ENCODE measurements at regions not wholly inside any gene's neighbourhood (a gene's known extent, or its start where the extent isn't known, plus 50 kb on each side); places are given as distances from the start of the nearest gene placed in this dataset.

DNA sequence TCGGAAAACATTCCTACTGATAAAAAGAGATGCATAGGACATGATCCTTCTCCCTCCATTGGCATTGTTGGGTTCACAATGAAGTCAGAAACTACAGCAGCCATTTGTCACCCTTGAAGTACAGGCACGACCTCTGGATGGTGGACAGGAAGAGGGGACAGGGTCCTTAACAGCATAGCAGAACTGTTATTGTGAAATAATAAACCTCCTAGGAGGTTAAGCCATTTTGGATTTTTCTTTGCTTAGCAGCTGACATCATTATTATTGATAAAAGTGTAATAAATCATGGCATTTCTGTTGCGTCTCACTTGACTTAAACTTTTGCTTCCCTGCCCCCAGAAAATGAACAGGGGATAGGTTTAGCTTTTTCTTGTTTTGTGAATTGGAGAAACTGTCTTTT is 134.3 kb upstream of the SASH1 start:
- TF ChIP-seq, protein P1, sequence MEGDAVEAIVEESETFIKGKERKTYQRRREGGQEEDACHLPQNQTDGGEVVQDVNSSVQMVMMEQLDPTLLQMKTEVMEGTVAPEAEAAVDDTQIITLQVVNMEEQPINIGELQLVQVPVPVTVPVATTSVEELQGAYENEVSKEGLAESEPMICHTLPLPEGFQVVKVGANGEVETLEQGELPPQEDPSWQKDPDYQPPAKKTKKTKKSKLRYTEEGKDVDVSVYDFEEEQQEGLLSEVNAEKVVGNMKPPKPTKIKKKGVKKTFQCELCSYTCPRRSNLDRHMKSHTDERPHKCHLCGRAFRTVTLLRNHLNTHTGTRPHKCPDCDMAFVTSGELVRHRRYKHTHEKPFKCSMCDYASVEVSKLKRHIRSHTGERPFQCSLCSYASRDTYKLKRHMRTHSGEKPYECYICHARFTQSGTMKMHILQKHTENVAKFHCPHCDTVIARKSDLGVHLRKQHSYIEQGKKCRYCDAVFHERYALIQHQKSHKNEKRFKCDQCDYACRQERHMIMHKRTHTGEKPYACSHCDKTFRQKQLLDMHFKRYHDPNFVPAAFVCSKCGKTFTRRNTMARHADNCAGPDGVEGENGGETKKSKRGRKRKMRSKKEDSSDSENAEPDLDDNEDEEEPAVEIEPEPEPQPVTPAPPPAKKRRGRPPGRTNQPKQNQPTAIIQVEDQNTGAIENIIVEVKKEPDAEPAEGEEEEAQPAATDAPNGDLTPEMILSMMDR (IDR thresholded peaks at IDR 0.05; ENCODE audit: extremely low read depth, insufficient read depth, missing control alignments) = no peak
- in situ Hi-C loops (cut with MboI; ENCODE audit: low pct_unique_long_range_greater_than_20kb, low sequenced_read_pairs, unreplicated experiment) = no loop called here
- DNase-seq (ENCODE audit: low spot score) = no peak

DNA sequence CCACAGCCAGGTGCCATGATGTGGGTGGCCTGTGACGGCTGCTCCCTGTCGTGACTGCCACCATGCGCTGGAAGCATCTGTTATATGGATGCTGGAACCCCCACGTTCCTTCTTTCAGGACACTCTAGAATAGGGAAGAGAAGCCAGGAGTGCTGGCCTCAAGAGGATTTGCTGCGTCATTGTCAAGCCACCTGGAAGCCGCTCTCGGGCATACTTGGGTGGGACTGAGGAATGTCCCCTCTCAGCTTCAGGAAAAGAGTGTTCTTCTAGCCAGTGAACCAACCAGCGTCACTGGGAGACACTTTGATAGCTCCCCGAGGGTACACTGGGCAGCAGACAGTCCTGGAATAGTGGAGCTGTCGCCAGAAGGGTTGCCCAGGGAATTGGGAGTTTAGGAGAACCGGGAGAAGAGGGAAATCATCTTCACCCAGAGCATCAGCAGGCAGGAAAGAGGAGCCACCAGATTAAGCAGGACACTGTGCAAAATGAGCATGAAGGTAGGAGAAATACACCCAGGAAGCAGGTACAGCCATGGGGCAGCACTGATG is 130.8 kb upstream of the SASH1 start:
- in situ Hi-C loops (cut with MboI; ENCODE audit: low pct_unique_long_range_greater_than_20kb, low sequenced_read_pairs, unreplicated experiment) = no loop called here
- TF ChIP-seq, protein P1 (IDR thresholded peaks at IDR 0.05; ENCODE audit: extremely low read depth, insufficient read depth, missing control alignments) = no peak

DNA sequence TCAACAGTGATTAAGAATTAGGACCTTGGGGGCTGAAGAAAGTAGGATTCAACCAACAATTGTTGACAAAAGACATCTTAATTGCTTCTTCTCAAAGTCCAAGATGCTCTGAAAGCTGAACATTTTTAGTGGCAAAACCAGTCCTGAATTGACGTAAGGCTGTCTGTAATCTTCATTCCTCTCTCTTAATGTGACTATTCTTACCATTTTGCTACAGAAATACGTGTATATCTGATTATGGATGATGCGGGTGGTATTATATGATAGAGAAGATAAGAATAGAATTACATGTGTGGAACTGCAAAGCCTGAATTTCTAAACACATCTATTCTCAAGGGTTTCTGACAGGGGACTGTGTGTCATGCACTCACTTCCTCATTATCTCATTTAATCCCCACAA is 130.3 kb upstream of the SASH1 start:
- TF ChIP-seq, protein P1 (IDR thresholded peaks at IDR 0.05; ENCODE audit: extremely low read depth, insufficient read depth, missing control alignments) = no peak
- in situ Hi-C loops (cut with MboI; ENCODE audit: low pct_unique_long_range_greater_than_20kb, low sequenced_read_pairs, unreplicated experiment) = no loop called here
- no peak for DNase-seq (ENCODE audit: low spot score)

More for the DNA sequence above, 130.8 kb upstream of the SASH1 start:
- DNase-seq (ENCODE audit: low spot score) = no peak

DNA sequence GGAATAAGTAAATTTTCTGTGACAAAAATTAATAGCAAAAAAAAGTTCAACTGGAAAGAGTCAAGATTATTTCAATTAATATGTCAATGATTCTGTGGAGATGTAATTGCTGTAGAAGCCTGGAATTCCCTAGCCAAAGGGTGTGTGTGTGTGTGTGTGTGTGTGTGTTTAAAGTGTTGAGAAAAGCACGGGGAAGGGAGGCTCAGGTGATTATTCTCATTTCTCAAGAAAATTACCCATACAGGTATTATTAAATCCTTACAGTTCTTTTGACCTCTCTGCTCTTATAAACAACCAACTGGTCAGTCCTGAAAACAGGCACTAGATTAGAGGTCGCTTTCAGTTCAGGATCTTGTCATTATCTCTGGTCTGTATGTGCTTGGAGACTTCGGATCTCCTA is 129.3 kb upstream of the SASH1 start:
- in situ Hi-C loops (cut with MboI; ENCODE audit: low pct_unique_long_range_greater_than_20kb, low sequenced_read_pairs, unreplicated experiment) = no loop called here
- DNase-seq (ENCODE audit: low spot score) = no peak
- TF ChIP-seq, protein P1 (IDR thresholded peaks at IDR 0.05; ENCODE audit: extremely low read depth, insufficient read depth, missing control alignments) = no peak

DNA sequence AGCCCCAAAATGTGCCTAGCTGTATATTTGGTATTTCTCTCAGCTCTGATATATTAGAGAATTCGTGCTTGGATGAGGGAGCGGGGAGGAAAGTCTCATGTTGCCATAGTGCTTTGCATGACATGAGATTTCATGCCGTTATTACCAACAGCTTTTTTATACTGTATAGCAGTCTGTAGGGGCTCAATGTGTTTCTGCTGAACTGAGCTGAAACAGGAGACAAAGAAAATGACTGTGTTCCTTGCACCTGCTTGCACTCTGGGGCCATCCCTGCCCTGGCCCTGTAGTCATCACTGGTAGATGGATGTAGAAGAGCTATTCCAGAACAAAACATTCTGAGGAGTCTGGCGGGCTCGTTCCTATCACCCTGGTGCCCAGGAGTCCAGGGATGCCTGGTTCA is 128.0 kb upstream of the SASH1 start:
- TF ChIP-seq, protein P1 (IDR thresholded peaks at IDR 0.05; ENCODE audit: extremely low read depth, insufficient read depth, missing control alignments) = no peak
- in situ Hi-C loops (cut with MboI; ENCODE audit: low pct_unique_long_range_greater_than_20kb, low sequenced_read_pairs, unreplicated experiment) = no loop called here
- DNase-seq (ENCODE audit: low spot score) = no peak

DNA sequence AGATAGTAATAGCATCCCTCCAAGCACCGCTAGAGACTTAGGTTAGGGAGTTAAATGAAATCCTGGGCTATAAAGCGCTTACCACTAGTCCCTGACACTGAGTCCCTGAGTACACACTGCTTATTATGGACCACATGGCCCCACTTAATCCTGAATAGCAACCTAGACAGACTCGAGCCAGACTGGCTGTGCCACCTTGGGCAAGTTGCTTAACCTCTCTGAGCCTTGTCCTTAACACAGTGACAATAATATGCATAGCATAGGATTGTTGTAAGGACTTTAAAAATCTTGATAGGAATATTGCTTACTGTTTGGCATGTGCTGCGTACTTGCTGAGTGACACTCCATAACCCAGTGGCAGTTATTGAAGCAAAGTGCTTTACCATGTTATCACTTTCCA is 125.6 kb upstream of the SASH1 start:
- no peak for DNase-seq (ENCODE audit: low spot score)
- TF ChIP-seq, protein P1 (IDR thresholded peaks at IDR 0.05; ENCODE audit: extremely low read depth, insufficient read depth, missing control alignments) = no peak
- in situ Hi-C loops (cut with MboI; ENCODE audit: low pct_unique_long_range_greater_than_20kb, low sequenced_read_pairs, unreplicated experiment) = no loop called here

DNA sequence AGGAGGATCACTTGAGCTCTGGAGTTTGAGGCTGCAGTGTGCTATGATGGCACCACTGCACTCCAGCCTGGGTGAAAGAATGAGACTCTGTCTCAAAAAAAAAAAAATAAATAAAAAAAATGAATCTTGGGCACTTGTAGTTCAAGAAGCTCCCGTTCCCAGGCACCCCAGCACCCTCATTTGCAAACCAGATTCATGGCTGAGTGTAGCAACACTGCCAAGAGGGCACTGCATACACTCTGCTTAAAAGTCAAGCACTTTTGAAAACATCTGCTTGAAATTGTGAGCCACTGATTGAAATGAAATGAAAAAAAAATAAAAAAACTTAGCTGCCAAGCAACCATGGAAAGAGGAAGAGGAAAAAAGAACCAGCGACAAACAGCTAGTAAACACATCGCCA is 124.7 kb upstream of the SASH1 start:
- no peak for DNase-seq (ENCODE audit: low spot score)
- TF ChIP-seq, protein P1 (IDR thresholded peaks at IDR 0.05; ENCODE audit: extremely low read depth, insufficient read depth, missing control alignments) = no peak
- in situ Hi-C loops (cut with MboI; ENCODE audit: low pct_unique_long_range_greater_than_20kb, low sequenced_read_pairs, unreplicated experiment) = no loop called here
